Hematopoietic multipotent progenitor cell treated with erythropoietin and hydrocortisone succinate and interleukin-3 and kit ligand, for 15 days (in vitro differentiated cells): ENCODE measurements at regions not wholly inside any gene's neighbourhood (a gene's known extent, or its start where the extent isn't known, plus 50 kb on each side); places are given as distances from the start of the nearest gene placed in this dataset.
"Not testable (repeated sequence)": the region's sequence is repeated elsewhere in the genome, so short reads cannot be mapped to it uniquely, and the experiment has no call there.

ENCODE experiments used
- DNase-seq: peaks from one replicate; pipeline ENCODE4 v3.0.0-alpha.2; 2015; ENCODE audit warnings: low spot score

- DNase-seq, result no peak
These were observed 160.2 kb downstream of the TOX3 start for GRCh38 chr16:52386694-52387093.

GRCh38 chr16:52384378-52384777 lies 162.6 kb downstream of the TOX3 start:
- DNase-seq, result no peak

- DNase-seq, result no peak
These were observed 163.2 kb downstream of the TOX3 start for GRCh38 chr16:52383640-52384292.

- DNase-seq, result no peak
These were observed 163.8 kb downstream of the TOX3 start for GRCh38 chr16:52383119-52383518.

GRCh38 chr16:52379551-52379950 lies 167.4 kb downstream of the TOX3 start:
- DNase-seq, result no peak

GRCh38 chr16:52376676-52377280 lies 170.2 kb downstream of the TOX3 start:
- no peak for DNase-seq

GRCh38 chr16:52372313-52372712 lies 174.6 kb downstream of the TOX3 start:
- DNase-seq, result no peak

- no peak for DNase-seq
These were observed 178.1 kb downstream of the TOX3 start for GRCh38 chr16:52368859-52369258.

- DNase-seq, result no peak
These were observed 179.1 kb downstream of the TOX3 start for GRCh38 chr16:52367821-52368220.

GRCh38 chr16:52366983-52367382 lies 180.0 kb downstream of the TOX3 start:
- DNase-seq, result no peak

GRCh38 chr16:52364500-52364899 lies 182.4 kb downstream of the TOX3 start:
- DNase-seq, result no peak

GRCh38 chr16:52363082-52363481 lies 183.9 kb downstream of the TOX3 start:
- DNase-seq, result no peak

GRCh38 chr16:52357711-52358110 lies 189.2 kb downstream of the TOX3 start:
- no peak for DNase-seq

GRCh38 chr16:52353249-52353648 lies 193.7 kb downstream of the TOX3 start:
- no peak for DNase-seq

- DNase-seq, result no peak
These were observed 195.5 kb downstream of the TOX3 start for GRCh38 chr16:52351451-52351850.

GRCh38 chr16:52350031-52350642 lies 196.8 kb downstream of the TOX3 start:
- DNase-seq, result no peak

- no peak for DNase-seq
These were observed 200.2 kb downstream of the TOX3 start for GRCh38 chr16:52346709-52347108.

- not testable (repeated sequence) for DNase-seq
These were observed 213.3 kb downstream of the TOX3 start for GRCh38 chr16:52333673-52334072.

- DNase-seq, result no peak
These were observed 226.0 kb downstream of the TOX3 start for GRCh38 chr16:52320930-52321439.

GRCh38 chr16:52318302-52319009 lies 228.5 kb downstream of the TOX3 start:
- no peak for DNase-seq

GRCh38 chr16:52316241-52316640 lies 230.7 kb downstream of the TOX3 start:
- no peak for DNase-seq

GRCh38 chr16:52312716-52313115 lies 234.2 kb downstream of the TOX3 start:
- no peak for DNase-seq
